HUES48 (cell line): ENCODE measurements at regions not wholly inside any gene's neighbourhood (a gene's known extent, or its start where the extent isn't known, plus 50 kb on each side); places are given as distances from the start of the nearest gene placed in this dataset.
"Not testable (repeated sequence)": the region's sequence is repeated elsewhere in the genome, so short reads cannot be mapped to it uniquely, and the experiment has no call there.

Source experiments
- H3K27ac ChIP-seq: one replicate; pipeline ENCODE4 v1.7.0; 2013; ENCODE audit warnings: low read depth, low read length, inconsistent platforms
- H3K27me3 ChIP-seq: 2 replicates; pipeline ENCODE4 v1.6.1; 2013; ENCODE audit warnings: mild to moderate bottlenecking, low read length; ENCODE audit not compliant: control insufficient read depth, insufficient read depth
- H3K36me3 ChIP-seq: 2 replicates; pipeline ENCODE4 v1.6.1; 2013; ENCODE audit warnings: low read length; ENCODE audit not compliant: control insufficient read depth, insufficient read depth
- H3K4me1 ChIP-seq: 2 replicates; pipeline ENCODE4 v1.6.1; 2013; ENCODE audit warnings: mild to moderate bottlenecking, low read length; ENCODE audit not compliant: control insufficient read depth, insufficient read depth
- H3K4me3 ChIP-seq: 2 replicates; pipeline ENCODE4 v1.5.1; 2013; ENCODE audit warnings: mild to moderate bottlenecking, low read depth, low read length
- H3K9ac ChIP-seq: 2 replicates; pipeline ENCODE4 v1.6.1; 2013; ENCODE audit warnings: mild to moderate bottlenecking, low read depth, low read length, moderate library complexity
- H3K9me3 ChIP-seq: 2 replicates; pipeline ENCODE4 v1.6.1; 2013; ENCODE audit warnings: low read length; ENCODE audit not compliant: control insufficient read depth, insufficient read depth

GRCh38 chr12:34273703-34274102 is 251.4 kb downstream of the ALG10 start:
- H3K4me1 ChIP-seq, H3K27ac ChIP-seq, H3K9ac ChIP-seq, H3K36me3 ChIP-seq, H3K27me3 ChIP-seq, H3K4me3 ChIP-seq: not testable (repeated sequence)
- peaks cover 75% of the 10 kb centered on the region for H3K9me3 ChIP-seq

GRCh38 chr12:34275129-34275528 is 252.8 kb downstream of the ALG10 start:
- H3K4me3 ChIP-seq = no peak overlapping the region
- H3K9me3 ChIP-seq = peaks cover 78% of the 10 kb centered on the region
- H3K27me3 ChIP-seq = no peaks in the 10 kb centered on the region
- no peaks in the 10 kb centered on the region for H3K36me3 ChIP-seq
- no peak overlapping the region for H3K9ac ChIP-seq
- no peaks in the 10 kb centered on the region for H3K4me1 ChIP-seq
- H3K27ac ChIP-seq = no peak overlapping the region

GRCh38 chr12:34286483-34286882 is 264.2 kb downstream of the ALG10 start:
- Histone ChIP-seq H3K27me3 (no peaks in the 10 kb centered on the region), H3K9me3 (peaks cover 99% of the 10 kb centered on the region), H3K4me3 (peak overlapping the region; percentile 17; the same call in 1 of the 2 replicates), H3K4me1 (no peaks in the 10 kb centered on the region), H3K36me3 (no peaks in the 10 kb centered on the region), H3K9ac (no peak overlapping the region), H3K27ac (no peak overlapping the region)

- no peak overlapping the region for H3K9ac ChIP-seq
- H3K4me3 ChIP-seq = no peak overlapping the region
- H3K27me3 ChIP-seq = no peaks in the 10 kb centered on the region
- no peak overlapping the region for H3K27ac ChIP-seq
- no peaks in the 10 kb centered on the region for H3K36me3 ChIP-seq
- H3K4me1 ChIP-seq = no peaks in the 10 kb centered on the region
- H3K9me3 ChIP-seq = peaks cover 99% of the 10 kb centered on the region
Observed at GRCh38 chr12:34286934-34287333, 264.6 kb downstream of the ALG10 start.

GRCh38 chr12:34287437-34287836 is 265.1 kb downstream of the ALG10 start:
- H3K9ac ChIP-seq = no peak overlapping the region

GRCh38 chr12:34287986-34288962 is 266.0 kb downstream of the ALG10 start:
- H3K9me3 ChIP-seq = peaks cover 99% of the 10 kb centered on the region
- H3K9ac ChIP-seq = no peak overlapping the region
- no peak overlapping the region for H3K27ac ChIP-seq
- H3K27me3 ChIP-seq = no peaks in the 10 kb centered on the region
- no peak overlapping the region for H3K4me3 ChIP-seq
- H3K4me1 ChIP-seq = no peaks in the 10 kb centered on the region
- H3K36me3 ChIP-seq = no peaks in the 10 kb centered on the region

More at GRCh38 chr12:34287437-34287836, 265.1 kb downstream of the ALG10 start:
- Histone ChIP-seq H3K4me1 (no peaks in the 10 kb centered on the region), H3K9me3 (peaks cover 99% of the 10 kb centered on the region), H3K36me3 (no peaks in the 10 kb centered on the region), H3K27ac (no peak overlapping the region), H3K27me3 (no peaks in the 10 kb centered on the region), H3K4me3 (no peak overlapping the region; the same call in 1 of the 2 replicates)

GRCh38 chr12:34288963-34289345 is 266.7 kb downstream of the ALG10 start:
- no peak overlapping the region for H3K4me3 ChIP-seq
- H3K9me3 ChIP-seq = peaks cover 99% of the 10 kb centered on the region
- no peak overlapping the region for H3K27ac ChIP-seq
- no peaks in the 10 kb centered on the region for H3K36me3 ChIP-seq
- no peak overlapping the region for H3K9ac ChIP-seq
- no peaks in the 10 kb centered on the region for H3K27me3 ChIP-seq
- no peaks in the 10 kb centered on the region for H3K4me1 ChIP-seq

- Histone ChIP-seq H3K4me1 (no peaks in the 10 kb centered on the region), H3K27ac (no peak overlapping the region), H3K4me3 (no peak overlapping the region), H3K36me3 (no peaks in the 10 kb centered on the region), H3K27me3 (no peaks in the 10 kb centered on the region), H3K9me3 (peaks cover 99% of the 10 kb centered on the region), H3K9ac (no peak overlapping the region)
Observed at GRCh38 chr12:34289431-34290380, 267.4 kb downstream of the ALG10 start.

- Histone ChIP-seq H3K9me3 (peaks cover 99% of the 10 kb centered on the region), H3K9ac (no peak overlapping the region), H3K4me1 (no peaks in the 10 kb centered on the region), H3K27me3 (no peaks in the 10 kb centered on the region), H3K4me3 (no peak overlapping the region), H3K36me3 (no peaks in the 10 kb centered on the region), H3K27ac (no peak overlapping the region)
Observed at GRCh38 chr12:34290381-34290995, 268.2 kb downstream of the ALG10 start.

- H3K4me1 ChIP-seq = no peaks in the 10 kb centered on the region
- no peak overlapping the region for H3K4me3 ChIP-seq
- H3K9ac ChIP-seq = no peak overlapping the region
- H3K36me3 ChIP-seq = no peaks in the 10 kb centered on the region
- H3K27me3 ChIP-seq = no peaks in the 10 kb centered on the region
- no peak overlapping the region for H3K27ac ChIP-seq
- H3K9me3 ChIP-seq = peaks cover 99% of the 10 kb centered on the region
Observed at GRCh38 chr12:34291001-34291400, 268.7 kb downstream of the ALG10 start.
